ENCODE measurements at regions not wholly inside any gene's neighbourhood (a gene's known extent, or its start where the extent isn't known, plus 50 kb on each side); places are given as distances from the start of the nearest gene placed in this dataset.

- no peak for DNase-seq
These were observed 279.8 kb downstream of the TNS1 start for GRCh38 chr2:217722883-217723472.

GRCh38 chr2:217717646-217718045, 285.1 kb downstream of the TNS1 start:
- peak in 3 of 56 donors; percentile 6 to 20 (median 8) for DNase-seq

- no peak for DNase-seq
These were observed 287.3 kb downstream of the TNS1 start for GRCh38 chr2:217715484-217715883.

DNA sequence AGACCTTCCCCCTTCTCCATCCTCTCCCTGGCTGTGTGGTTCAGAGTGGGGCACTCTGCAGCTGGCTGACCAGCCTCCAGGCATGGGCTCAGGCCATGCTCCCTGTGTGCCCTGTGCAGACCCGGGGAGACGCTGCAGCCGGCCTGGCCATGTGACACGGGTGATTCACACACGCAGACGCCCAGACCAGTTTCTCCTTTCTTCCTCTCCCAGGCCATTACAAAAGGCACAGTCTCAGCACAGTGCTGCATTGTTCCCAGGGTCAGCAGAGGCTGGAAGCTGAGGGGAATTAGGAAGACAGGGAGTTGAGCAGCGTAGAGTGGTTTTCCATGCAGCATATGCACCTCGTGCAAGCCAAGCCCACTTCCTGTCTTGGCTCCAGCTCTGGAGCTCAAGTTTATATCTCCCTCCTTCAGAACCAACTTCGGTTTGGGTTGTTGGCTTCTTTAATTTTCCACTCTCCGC, 288.5 kb downstream of the TNS1 start:
- peak; percentile 25 to 96 (median 90) for DNase-seq

DNA sequence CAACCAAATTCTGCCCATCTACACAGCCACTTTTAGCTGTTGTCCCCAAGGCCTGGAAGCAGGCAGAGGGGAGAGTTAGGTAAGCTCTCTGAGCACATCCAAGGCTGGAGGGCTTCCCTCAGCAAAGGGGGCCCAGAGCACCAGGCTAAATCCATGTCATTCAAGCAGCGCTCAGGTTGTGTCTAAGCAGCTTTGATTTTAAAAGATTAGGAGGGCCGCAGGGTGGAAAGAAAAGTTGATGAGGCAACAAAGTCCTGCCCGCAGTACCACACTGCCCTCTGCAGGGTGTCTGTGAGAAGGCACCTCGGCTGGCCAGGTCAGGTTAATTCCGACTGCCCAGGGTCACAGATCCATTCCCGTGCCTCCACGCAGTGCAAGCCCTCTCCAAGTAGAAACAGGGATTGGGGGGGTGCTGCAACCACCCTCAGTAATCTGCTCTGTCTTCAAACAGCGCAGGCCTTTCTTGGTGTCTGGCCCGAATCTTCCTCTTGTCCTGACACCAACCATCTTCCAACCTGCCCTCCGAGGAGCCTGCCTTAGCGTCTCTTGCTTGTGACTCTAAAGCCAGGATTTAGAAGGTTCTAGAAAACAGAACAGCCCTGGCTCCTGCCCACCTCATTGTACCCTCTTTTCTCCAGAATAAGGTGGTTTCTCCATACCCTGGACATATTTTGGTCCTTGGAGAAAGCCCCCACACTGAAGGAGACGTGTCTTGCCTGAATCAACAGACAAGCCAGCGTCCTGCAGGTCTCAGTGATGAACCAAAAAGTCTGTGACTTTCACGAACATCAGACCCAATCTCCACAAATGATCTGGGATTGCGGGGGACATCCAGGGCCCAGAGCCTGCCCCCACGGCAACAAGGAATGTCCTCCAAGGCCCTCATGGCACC, 289.2 kb downstream of the TNS1 start:
- peak in 54 of 56 donors; percentile 3 to 88 (median 70) for DNase-seq

DNA sequence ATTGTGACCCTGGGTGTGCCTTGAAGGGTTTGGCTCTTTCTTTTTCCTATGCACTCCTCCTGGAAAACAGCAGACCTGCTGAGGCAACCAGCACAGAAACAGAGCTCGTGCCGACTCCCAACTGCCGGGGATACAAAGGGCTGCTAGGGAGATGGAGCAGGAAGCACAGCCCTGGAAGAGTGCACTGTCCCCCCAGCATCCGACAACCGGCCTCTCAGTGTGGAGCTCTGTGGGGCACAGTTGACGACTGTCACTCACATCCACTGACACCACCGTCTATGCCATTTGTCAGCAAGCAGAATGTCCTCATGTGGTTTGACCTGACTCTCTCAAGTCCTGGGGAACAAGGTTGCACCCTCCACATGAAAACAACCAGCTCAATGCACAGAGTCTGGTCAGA, 290.4 kb downstream of the TNS1 start:
- DNase-seq: no peak

DNA sequence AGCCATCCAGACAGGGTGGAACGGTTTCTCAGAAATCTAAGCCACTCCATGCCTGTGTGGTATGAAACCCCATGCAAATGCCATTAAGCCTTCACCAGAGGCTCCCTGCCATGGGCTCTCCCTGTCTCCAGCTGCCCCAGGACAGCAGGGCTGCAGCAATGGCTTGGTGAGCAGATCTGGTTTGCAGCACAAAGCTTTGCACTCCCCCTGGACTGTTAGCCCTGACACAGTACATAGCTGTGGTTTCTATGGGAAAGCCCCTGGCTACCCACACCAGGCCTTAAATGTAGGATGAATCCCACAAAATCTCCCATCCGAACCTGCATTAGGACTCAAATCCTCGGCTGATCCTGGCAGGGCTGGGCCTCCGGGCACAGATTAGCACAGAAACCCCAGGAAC, 291.6 kb downstream of the TNS1 start:
- DNase-seq: no peak

DNA sequence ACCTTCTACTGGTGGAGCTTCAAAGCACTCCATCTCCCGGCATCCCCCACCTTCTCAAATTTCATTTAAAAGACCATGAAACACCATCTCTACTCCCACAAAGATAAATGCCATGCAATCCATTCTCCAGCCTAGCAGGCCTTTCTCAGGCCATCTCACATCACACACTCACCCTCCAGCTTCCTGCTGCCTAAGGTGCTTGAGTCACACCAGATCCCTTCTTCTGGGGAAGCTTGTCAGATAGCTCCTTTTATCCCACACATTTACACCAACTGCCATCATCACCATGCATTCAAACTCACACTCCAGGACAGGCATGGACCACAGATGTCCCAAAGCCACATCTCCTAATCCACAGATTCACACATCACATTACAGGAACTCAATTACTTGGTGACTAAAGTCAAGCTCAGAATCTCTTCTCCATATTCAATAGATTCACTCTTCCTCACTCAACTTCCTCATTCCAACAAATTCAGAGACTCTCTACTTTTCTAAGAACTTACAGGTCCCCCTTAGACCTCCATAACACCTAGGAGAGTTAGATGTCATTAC, 292.5 kb downstream of the TNS1 start:
- no peak for DNase-seq

GRCh38 chr2:217709478-217710210, 293.2 kb downstream of the TNS1 start:
- DNase-seq: no peak

- DNase-seq: peak in 1 of 56 donors; percentile 3
These were observed 295.6 kb downstream of the TNS1 start for GRCh38 chr2:217707131-217707611.

GRCh38 chr2:217706513-217706912, 296.3 kb downstream of the TNS1 start:
- no peak for DNase-seq

DNA sequence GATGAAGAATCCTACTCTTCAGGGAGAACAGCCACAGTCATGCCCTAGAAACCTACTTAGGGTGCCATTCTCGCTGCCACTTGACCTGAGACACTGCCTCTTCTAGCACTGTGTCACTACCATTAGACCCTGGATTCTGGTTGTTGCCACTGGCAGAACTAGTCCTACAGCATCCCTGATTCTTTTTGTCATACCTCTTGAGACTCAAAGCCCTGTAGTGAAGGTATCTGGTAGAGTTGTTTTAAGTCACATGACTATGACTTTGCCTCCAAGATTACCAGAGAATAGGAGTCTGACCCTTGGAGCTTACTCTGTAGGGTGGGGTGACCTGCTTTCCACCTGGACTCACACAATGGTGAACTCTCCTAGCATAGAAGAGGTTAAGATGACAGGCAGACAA, 296.7 kb downstream of the TNS1 start:
- no peak for DNase-seq

DNA sequence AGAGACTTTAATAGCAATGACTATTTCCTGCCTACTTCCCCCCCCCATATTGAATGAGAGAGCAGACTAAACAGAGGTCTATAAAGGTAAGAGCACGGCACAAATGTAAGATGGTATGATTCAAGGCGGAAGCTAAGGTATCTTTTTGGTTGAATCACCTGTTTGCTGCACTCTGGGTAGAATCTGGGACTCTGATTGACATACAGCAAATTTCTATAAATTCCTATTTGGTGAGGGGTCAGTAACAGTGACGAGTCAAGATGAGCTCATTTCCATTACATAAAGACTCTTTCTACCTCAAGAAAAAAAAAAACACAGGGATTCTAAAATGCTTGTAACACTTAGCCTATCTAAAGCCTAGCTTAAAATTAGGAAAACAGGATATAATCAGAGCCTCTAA, 297.3 kb downstream of the TNS1 start:
- no peak for DNase-seq

DNA sequence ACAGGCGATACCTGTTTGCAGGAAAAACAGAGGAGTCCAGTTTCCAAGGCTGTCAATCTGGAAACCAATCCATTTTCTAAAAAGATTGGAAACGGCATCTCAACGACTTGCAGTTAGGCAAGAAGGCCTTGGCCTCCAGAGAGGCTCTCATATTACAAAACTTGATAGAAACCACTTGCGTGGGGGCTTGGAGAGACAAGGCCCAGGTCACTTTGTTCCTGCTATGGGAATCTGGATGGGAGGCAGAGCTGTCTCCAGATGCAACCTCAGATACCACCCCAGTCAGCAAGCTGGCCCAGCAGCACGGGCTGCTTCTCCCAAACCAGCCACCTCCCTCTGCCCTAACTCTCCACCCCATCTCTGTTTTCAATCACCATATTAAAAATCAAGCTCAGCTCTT, 298.8 kb downstream of the TNS1 start:
- DNase-seq: no peak

- DNase-seq: no peak
These were observed 299.7 kb downstream of the TNS1 start for GRCh38 chr2:217703102-217703501.

- DNase-seq: no peak
These were observed 301.2 kb downstream of the TNS1 start for GRCh38 chr2:217701622-217702021.

GRCh38 chr2:217698691-217699090, 304.1 kb downstream of the TNS1 start:
- no peak for DNase-seq

- no peak for DNase-seq
These were observed 307.7 kb downstream of the TNS1 start for GRCh38 chr2:217695033-217695520.

DNA sequence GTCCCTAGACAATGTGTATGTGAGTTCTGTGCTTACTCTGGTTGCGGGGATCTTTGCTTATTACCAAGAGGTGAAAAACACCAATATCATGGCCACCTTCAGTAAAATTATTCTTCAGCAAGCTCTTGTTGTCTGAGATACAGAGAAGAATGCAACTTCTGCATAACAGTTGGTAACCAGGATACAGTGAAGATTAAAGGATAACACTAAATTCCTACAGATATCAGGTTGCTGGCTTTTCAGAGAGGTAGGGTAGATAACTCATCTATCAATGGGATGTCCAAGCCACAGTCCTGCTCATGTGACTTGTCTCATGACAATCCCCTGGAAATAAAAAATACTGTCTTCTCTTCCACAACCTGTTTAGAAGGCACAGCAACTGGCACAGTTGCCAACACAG, 308.5 kb downstream of the TNS1 start:
- no peak for DNase-seq

DNA sequence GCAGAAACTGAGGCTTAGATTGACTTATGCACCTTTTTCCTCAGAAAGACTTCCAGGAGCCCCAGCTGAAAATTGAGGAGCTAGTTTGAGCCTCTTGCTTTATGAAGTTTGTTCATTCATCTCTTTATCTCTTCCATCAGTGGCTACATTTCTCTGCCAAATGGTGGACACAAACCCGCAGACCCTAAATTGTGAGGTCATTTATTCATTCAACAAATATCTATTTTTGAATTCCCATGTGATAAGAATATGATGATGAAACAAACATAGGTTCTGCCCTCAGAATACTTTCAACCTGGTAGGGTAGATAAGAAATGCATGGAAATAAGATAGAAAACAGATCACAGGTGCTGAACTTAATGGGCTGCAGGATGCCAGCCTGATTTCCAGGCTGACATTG, 309.4 kb downstream of the TNS1 start:
- DNase-seq: no peak

DNA sequence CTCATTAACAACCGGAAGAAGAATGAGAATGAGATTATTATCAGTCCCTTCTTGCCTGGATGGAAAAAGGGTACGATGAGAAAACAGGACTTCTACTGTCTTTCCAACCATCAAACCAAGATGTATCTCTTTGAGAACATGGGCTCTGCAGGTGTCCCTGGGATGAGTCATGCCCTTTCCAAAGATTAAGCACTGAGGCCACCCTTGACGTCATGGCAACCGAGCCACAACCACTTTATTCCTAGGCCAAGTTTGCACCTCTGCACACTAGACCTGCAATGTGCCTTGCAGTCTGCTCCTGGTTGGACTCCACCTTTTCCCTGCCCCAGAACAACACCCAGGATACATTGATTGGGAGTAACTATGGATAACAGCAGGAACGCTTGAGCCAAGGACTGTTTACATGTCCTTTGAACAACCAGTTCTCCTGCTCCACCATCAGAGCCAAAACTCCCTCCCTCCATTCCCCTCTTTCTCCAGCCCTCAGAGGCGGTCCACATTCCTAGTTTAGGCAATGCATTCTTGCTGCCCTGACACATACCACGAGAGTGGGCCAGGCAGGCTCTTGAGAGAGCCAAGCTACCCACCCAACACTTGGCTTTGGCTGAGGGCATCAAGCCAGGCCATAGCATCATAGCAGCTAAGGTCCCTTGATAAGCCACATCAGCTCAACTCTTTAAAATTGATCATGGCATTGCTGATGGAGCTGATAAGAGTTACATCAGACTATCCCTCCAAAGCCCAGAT, 310.7 kb downstream of the TNS1 start:
- no peak for DNase-seq

All from nucleus accumbens (tissue), 56 donors.